Pancreas (tissue), 10 donors: ENCODE measurements at regions not wholly inside any gene's neighbourhood (a gene's known extent, or its start where the extent isn't known, plus 50 kb on each side); places are given as distances from the start of the nearest gene placed in this dataset.
"Not testable (repeated sequence)": the region's sequence is repeated elsewhere in the genome, so short reads cannot be mapped to it uniquely, and the experiment has no call there.

ENCODE experiments used
- ATAC-seq, 4 donors: fragments of 200-7000 bp; cut with Tn5 transposase; one replicate each; pipeline versions ENCODE4 v1.8.0 to v1.9.1; 2020; ENCODE audit warnings: mild to moderate bottlenecking in 4 of 4, moderate library complexity in 4 of 4
- DNase-seq, 6 donors: peaks; one replicate each; pipeline ENCODE4 v3.0.0-alpha.2; 2020
- FAIRE-seq: peaks from 2 replicates; lab custom pipeline; 2012; peaks lifted over from hg19 to GRCh38; lab: Jason Lieb, UNC
- H3K27ac ChIP-seq, 4 donors: fragments of 200-600 bp; sonication (generic); 1 replicate in 3 of 4; 2 replicates in 1 of 4; pipeline versions ENCODE4 v1.5.0 to v1.8.0; 2020
- H3K27me3 ChIP-seq, 4 donors: fragments of 200-600 bp; one replicate each; pipeline ENCODE4 v1.8.0; 2021
- H3K36me3 ChIP-seq, 3 donors: fragments of 200-600 bp; sonication (generic) in 1 of 3; one replicate each; pipeline versions ENCODE4 v1.5.0 to v1.8.0; 2020 to 2021
- H3K4me1 ChIP-seq, 3 donors: fragments of 200-600 bp; one replicate each; pipeline ENCODE4 v1.8.0; 2021
- H3K4me3 ChIP-seq, 4 donors: fragments of 200-600 bp; sonication (generic) in 2 of 4; one replicate each; pipeline versions ENCODE4 v1.5.0 to v1.8.0; 2020 to 2021
- H3K9me3 ChIP-seq, 4 donors: fragments of 200-600 bp; one replicate each; pipeline ENCODE4 v1.8.0; 2021
- CTCF ChIP-seq, 4 donors: fragments of 200-600 bp; sonication (generic) in 3 of 4; IDR thresholded peaks; one replicate each; pipeline versions ENCODE4 v1.5.0 to v1.8.0; 2021; ENCODE audit warnings: antibody characterized with exemption in 4 of 4
- WGBS, 2 donors: extraction: QIAGEN DNeasy Blood & Tissue Kit; methylation state at CpG; one replicate each; pipeline ENCODE4 v1.1.7; 2013; 5-methylcytosine and 5-hydroxymethylcytosine counted together
- intact Hi-C, 3 donors: fragments of 100-400 bp; cut with DNase I; formaldehyde crosslinking; loops; one replicate each; pipeline versions ENCODE4 v1.11.1 to v1.14.2; 2022
- donor health status: healthy with polysubstance abuse.
- donor health status: DM: no; HTN: no; CAD: no; lungs with moderate emphysema.
- donor health status: DM: no; HTN: no; CAD: no.
- donor health status: control.
- donor health status: control.
- donor health status: Bipolar disorder and iron deficiency.
- donor health status: DM: yes; HTN: yes; CAD: no.
- donor health status: DM: no; HTN: no; CAD: no.
- donor health status: DM: no; HTN: no; CAD: no.
- donor health status: DM: yes; HTN: yes; CAD: no.

DNA sequence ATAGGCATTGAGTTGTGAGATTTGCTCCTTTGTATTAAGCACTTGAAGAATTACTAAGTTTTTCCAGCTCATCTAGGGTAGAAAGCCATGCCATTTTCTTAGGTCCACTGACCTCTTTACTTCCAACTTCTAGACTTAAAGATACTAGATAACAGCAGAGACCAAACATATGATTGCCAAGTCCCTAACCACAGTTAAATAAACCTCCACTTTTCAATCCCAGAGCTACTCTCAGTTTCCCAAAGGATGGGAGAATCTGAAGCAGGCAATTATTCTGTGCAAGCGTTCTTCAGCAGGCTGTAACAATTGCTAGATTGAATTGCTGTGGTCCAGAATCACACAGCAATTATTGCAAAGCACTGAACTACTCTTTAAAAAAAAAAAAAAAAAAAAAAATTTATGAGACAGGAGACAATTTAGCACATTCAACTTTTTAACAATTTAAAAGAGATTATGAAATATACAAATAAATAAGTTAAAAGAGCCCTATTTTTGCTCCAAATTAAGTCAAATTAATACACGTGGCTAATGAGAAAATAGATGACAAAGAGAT lies 104.0 kb upstream of the PRSS16 start:
- Histone ChIP-seq H3K27ac (no peak overlapping the region), H3K9me3 (no peaks in the 10 kb centered on the region), H3K36me3 (no peaks in the 10 kb centered on the region), H3K4me3 (no peak overlapping the region), H3K4me1 (peaks cover 4 to 8% (median 6%) of the 10 kb centered on the region in 3 donors), H3K27me3 (no peaks in the 10 kb centered on the region)
- FAIRE-seq (no peak), DNase-seq (no peak), ATAC-seq (no peak)
- 84 to 90% methylated on average over 2 of the region's 2 CpGs for WGBS, 2 donors
- TF ChIP-seq CTCF (IDR thresholded peaks at IDR 0.05) = no peak
- intact Hi-C loops = no loop called here

- intact Hi-C loops = no loop called here
- Histone ChIP-seq H3K27me3 (no peaks in the 10 kb centered on the region), H3K36me3 (no peaks in the 10 kb centered on the region), H3K4me1 (peaks cover 4 to 8% (median 6%) of the 10 kb centered on the region in 3 donors), H3K4me3 (peak overlapping the region in 3 of 4 donors; percentile 1 to 59 (median 2)), H3K9me3 (no peaks in the 10 kb centered on the region), H3K27ac (no peak overlapping the region)
- WGBS, 2 donors = 43 to 51% methylated on average over 6 of the region's 6 CpGs
- FAIRE-seq (no peak), ATAC-seq (no peak), DNase-seq (no peak)
- TF ChIP-seq CTCF (IDR thresholded peaks at IDR 0.05) = no peak
Observed at GRCh38 chr6:27144740-27145079, 102.8 kb upstream of the PRSS16 start.

DNA sequence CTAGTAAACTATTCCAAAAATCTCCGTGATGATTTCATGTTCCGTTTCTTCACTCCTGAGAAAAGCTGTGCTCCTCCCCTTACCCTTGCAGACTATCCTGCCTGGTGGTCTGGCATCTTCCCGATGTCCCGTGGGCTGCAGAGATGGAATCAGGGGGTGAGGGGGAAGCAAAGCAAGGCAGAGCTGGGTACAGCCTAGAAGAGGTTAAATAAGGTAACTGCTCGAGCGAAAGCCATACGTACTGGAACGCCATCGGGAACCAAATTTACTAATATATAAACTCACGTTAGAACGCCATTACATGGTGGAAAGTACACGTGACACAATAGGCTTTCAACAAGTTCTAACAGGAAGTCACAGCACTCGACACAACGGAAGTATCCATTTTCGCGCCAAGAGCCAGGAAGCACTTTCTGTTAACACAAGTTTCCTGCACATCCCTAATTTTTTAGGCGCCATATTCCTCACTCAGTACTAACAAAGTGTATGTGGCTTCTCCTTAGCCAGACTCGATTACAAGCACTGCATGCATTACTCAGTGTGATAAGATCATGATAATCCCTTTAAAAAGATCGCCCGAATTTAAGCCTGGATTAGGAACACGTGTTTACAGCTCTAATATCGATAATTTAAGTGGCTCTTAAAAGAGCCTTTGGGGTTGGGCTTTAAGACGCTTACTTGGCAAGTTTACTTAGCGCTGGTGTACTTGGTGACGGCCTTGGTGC lies 101.6 kb upstream of the PRSS16 start:
- DNase-seq (peak in 4 of 6 donors; percentile 71 to 81 (median 79)), ATAC-seq (peak; percentile 71 to 80 (median 75)), FAIRE-seq (no peak)
- H3K4me1 ChIP-seq = peaks cover 4 to 8% (median 6%) of the 10 kb centered on the region in 3 donors
- peak overlapping the region; percentile 84 to 94 (median 92) for H3K27ac ChIP-seq
- no peaks in the 10 kb centered on the region for H3K27me3 ChIP-seq
- no peaks in the 10 kb centered on the region for H3K9me3 ChIP-seq
- no peaks in the 10 kb centered on the region for H3K36me3 ChIP-seq
- intact Hi-C loops = no loop called here
- TF ChIP-seq CTCF (IDR thresholded peaks at IDR 0.05) = no peak
- WGBS, 2 donors = 1% methylated on average over 25 of the region's 25 CpGs
- H3K4me3 ChIP-seq = peak overlapping the region; percentile 41 to 59 (median 56)

DNA sequence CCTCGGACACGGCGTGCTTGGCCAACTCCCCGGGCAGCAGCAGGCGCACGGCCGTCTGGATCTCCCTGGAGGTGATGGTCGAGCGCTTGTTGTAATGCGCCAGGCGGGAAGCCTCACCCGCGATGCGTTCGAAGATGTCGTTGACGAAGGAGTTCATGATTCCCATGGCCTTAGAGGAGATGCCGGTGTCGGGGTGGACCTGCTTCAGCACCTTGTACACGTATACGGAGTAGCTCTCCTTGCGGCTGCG lies 101.1 kb upstream of the PRSS16 start:
- H3K4me1 ChIP-seq, H3K36me3 ChIP-seq, H3K27me3 ChIP-seq, intact Hi-C loops, FAIRE-seq, DNase-seq, H3K9me3 ChIP-seq: not testable (repeated sequence)
- Histone ChIP-seq H3K4me3 (peak overlapping the region; percentile 41 to 59 (median 56)), H3K27ac (peak overlapping the region; percentile 84 to 94 (median 92))
- 9% methylated on average over 20 to 23 of the region's 23 CpGs for WGBS, 2 donors
- ATAC-seq = peak; percentile 24 to 27 (median 26)

DNA sequence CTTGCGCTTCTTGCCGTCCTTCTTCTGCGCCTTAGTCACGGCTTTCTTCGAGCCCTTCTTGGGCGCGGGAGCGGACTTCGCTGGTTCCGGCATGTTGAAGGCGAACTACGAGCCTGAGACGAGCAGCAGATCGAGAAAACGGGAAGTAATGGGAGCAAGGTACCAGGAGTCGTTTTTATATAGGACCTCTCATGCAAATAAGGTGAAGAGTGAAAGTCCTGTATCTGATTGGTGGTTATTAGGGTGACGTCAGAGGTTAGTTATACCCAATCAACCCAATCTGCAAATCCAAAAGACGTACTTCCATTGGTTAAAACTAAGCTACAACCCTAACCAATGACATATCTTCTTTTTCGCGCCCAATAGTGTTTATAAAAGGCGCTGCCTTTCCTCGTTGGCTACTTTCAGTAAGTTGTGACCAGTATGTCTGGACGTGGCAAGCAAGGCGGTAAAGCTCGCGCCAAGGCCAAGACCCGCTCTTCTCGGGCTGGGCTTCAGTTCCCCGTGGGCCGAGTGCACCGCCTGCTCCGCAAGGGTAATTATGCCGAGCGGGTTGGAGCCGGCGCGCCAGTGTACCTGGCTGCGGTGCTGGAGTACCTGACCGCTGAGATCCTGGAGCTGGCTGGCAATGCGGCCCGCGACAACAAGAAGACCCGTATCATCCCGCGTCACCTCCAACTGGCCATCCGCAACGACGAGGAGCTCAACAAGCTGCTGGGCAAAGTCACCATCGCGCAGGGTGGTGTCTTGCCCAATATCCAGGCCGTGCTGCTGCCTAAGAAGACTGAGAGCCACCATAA lies 100.6 kb upstream of the PRSS16 start:
- Histone ChIP-seq H3K9me3 (no peaks in the 10 kb centered on the region), H3K27me3 (no peaks in the 10 kb centered on the region), H3K4me1 (peaks cover 4 to 8% (median 6%) of the 10 kb centered on the region in 3 donors), H3K36me3 (no peaks in the 10 kb centered on the region), H3K27ac (peak overlapping the region; percentile 84 to 94 (median 92)), H3K4me3 (peak overlapping the region; percentile 41 to 59 (median 56))
- intact Hi-C loops = no loop called here
- FAIRE-seq = peak; percentile 92
- TF ChIP-seq CTCF (IDR thresholded peaks at IDR 0.05) = no peak
- ATAC-seq = peak; percentile 90 to 96 (median 92)
- WGBS, 2 donors = 3 to 4% methylated on average over 51 of the region's 51 CpGs
- peak; percentile 80 to 91 (median 86) for DNase-seq
